Body of pancreas (tissue), 4 donors: ENCODE measurements at regions not wholly inside any gene's neighbourhood (a gene's known extent, or its start where the extent isn't known, plus 50 kb on each side); places are given as distances from the start of the nearest gene placed in this dataset.

Source experiments
- CTCF ChIP-seq, 7 experiments: fragments of 450-650 bp in 4 of 7; fragments of 200-600 bp in 3 of 7; sonication (generic) in 3 of 7; IDR thresholded peaks; one replicate each; pipeline ENCODE4 v1.5.1; 2016 to 2019; ENCODE audit warnings: antibody characterized with exemption in 7 of 7
- POLR2A ChIP-seq, 3 donors: fragments of 450-650 bp; IDR thresholded peaks; one replicate each; pipeline ENCODE4 v1.6.1; 2016; ENCODE audit warnings: antibody characterized with exemption in 3 of 3, mild to moderate bottlenecking in 2 of 3

- TF ChIP-seq CTCF (IDR thresholded peaks at IDR 0.05) = no peak
- no peak for TF ChIP-seq POLR2A (IDR thresholded peaks at IDR 0.05)
Observed at GRCh38 chr16:86395477-86395876, 114.8 kb upstream of the FOXF1 start.
